Lower leg skin (tissue), 4 donors: ENCODE measurements at regions not wholly inside any gene's neighbourhood (a gene's known extent, or its start where the extent isn't known, plus 50 kb on each side); places are given as distances from the start of the nearest gene placed in this dataset.

Experiments
- DNase-seq, 2 donors: peaks; one replicate each; pipeline ENCODE4 v3.0.0-alpha.2; 2019; ENCODE audit warnings: low spot score in 2 of 2
- H3K4me3 ChIP-seq: fragments of 200-600 bp; sonication (generic); 2 replicates; pipeline ENCODE4 v1.5.1; 2017; ENCODE audit warnings: mild to moderate bottlenecking, low read depth; ENCODE audit not compliant: poor library complexity, severe bottlenecking
- CTCF ChIP-seq, 3 donors: fragments of 450-650 bp; IDR thresholded peaks; one replicate each; pipeline ENCODE4 v1.5.1; 2016; ENCODE audit warnings: antibody characterized with exemption in 3 of 3, mild to moderate bottlenecking in 3 of 3, moderate library complexity in 2 of 3
- POLR2A ChIP-seq, 2 donors: fragments of 450-650 bp; IDR thresholded peaks; one replicate each; pipeline ENCODE4 v1.6.1; 2016 to 2017; ENCODE audit warnings: antibody characterized with exemption in 2 of 2, mild to moderate bottlenecking in 1 of 2, moderate library complexity in 1 of 2
- WGBS, 2 donors: methylation state at CpG; one replicate each; pipeline ENCODE4 v1.1.5; 2018; 5-methylcytosine and 5-hydroxymethylcytosine counted together
- intact Hi-C: fragments of 100-400 bp; cut with DNase I; formaldehyde crosslinking; loops from one replicate; pipeline ENCODE4 v1.15.0; 2023; ENCODE audit warnings: low total_unique reads

GRCh38 chr18:40738321-40738880 lies 1216.6 kb upstream of the PIK3C3 start:
- WGBS, 2 donors, result 77 to 79% methylated on average over 4 of the region's 4 CpGs
- intact Hi-C loops, result no loop called here
- no peak for DNase-seq
- H3K4me3 ChIP-seq, result no peak overlapping the region
- no peak for TF ChIP-seq POLR2A (IDR thresholded peaks at IDR 0.05)
- no peak for TF ChIP-seq CTCF (IDR thresholded peaks at IDR 0.05)

GRCh38 chr18:40708726-40709125 lies 1246.3 kb upstream of the PIK3C3 start:
- H3K4me3 ChIP-seq, result no peak overlapping the region
- TF ChIP-seq CTCF (IDR thresholded peaks at IDR 0.05) (no peak), POLR2A (IDR thresholded peaks at IDR 0.05) (no peak)
- no peak for DNase-seq
- intact Hi-C loops, result no loop called here

GRCh38 chr18:40707797-40708196 lies 1247.2 kb upstream of the PIK3C3 start:
- no peak for DNase-seq
- no peak for TF ChIP-seq POLR2A (IDR thresholded peaks at IDR 0.05)
- TF ChIP-seq CTCF (IDR thresholded peaks at IDR 0.05), result no peak
- 71 to 96% methylated on average over 1 of the region's 1 CpG for WGBS, 2 donors
- intact Hi-C loops, result no loop called here
- no peak overlapping the region for H3K4me3 ChIP-seq

- no peak overlapping the region for H3K4me3 ChIP-seq
- TF ChIP-seq CTCF (IDR thresholded peaks at IDR 0.05) (no peak), POLR2A (IDR thresholded peaks at IDR 0.05) (no peak)
- no peak for DNase-seq
- intact Hi-C loops, result no loop called here
Observed at GRCh38 chr18:40698129-40698528, 1256.9 kb upstream of the PIK3C3 start.

GRCh38 chr18:40695526-40695925 lies 1259.5 kb upstream of the PIK3C3 start:
- intact Hi-C loops, result no loop called here
- TF ChIP-seq POLR2A (IDR thresholded peaks at IDR 0.05), result no peak
- no peak for TF ChIP-seq CTCF (IDR thresholded peaks at IDR 0.05)
- H3K4me3 ChIP-seq, result no peak overlapping the region
- no peak for DNase-seq
- WGBS, 2 donors, result 67 to 73% methylated on average over 1 of the region's 1 CpG

- no peak for TF ChIP-seq POLR2A (IDR thresholded peaks at IDR 0.05)
- no peak for TF ChIP-seq CTCF (IDR thresholded peaks at IDR 0.05)
- 35 to 65% methylated on average over 3 of the region's 3 CpGs for WGBS, 2 donors
- no peak for DNase-seq
- intact Hi-C loops, result no loop called here
- H3K4me3 ChIP-seq, result no peak overlapping the region
Observed at GRCh38 chr18:40692871-40693270, 1262.2 kb upstream of the PIK3C3 start.
